Mesothelial cell of epicardium (in vitro differentiated cells): ENCODE measurements at regions not wholly inside any gene's neighbourhood (a gene's known extent, or its start where the extent isn't known, plus 50 kb on each side); places are given as distances from the start of the nearest gene placed in this dataset.
"Not testable (repeated sequence)": the region's sequence is repeated elsewhere in the genome, so short reads cannot be mapped to it uniquely, and the experiment has no call there.

ENCODE experiments used
- DNase-seq, 2 experiments: peaks; one replicate each; pipeline ENCODE4 v3.0.0; 2021; ENCODE audit warnings: low spot score in 2 of 2; ENCODE audit not compliant: unreplicated experiment in 2 of 2
- H3K27ac Mint-ChIP-seq: 2 replicates; pipeline ENCODE4 v1.8.0; 2021; ENCODE audit warnings: mixed read lengths
- H3K27me3 Mint-ChIP-seq: 2 replicates; pipeline ENCODE4 v1.8.0; 2021; ENCODE audit warnings: low read depth, mixed read lengths
- H3K36me3 Mint-ChIP-seq: 2 replicates; pipeline ENCODE4 v1.8.0; 2021; ENCODE audit warnings: mixed read lengths
- H3K4me1 Mint-ChIP-seq: 2 replicates; pipeline ENCODE4 v1.8.0; 2021; ENCODE audit warnings: mixed read lengths
- H3K4me3 Mint-ChIP-seq: 2 replicates; pipeline ENCODE4 v1.8.0; 2021; ENCODE audit warnings: mild to moderate bottlenecking, moderate library complexity, mixed read lengths
- H3K9me3 Mint-ChIP-seq: 2 replicates; pipeline ENCODE4 v1.8.0; 2021; ENCODE audit warnings: mixed read lengths
- CTCF ChIP-seq: fragments of 200-600 bp; sonication (generic); IDR thresholded peaks from one replicate; pipeline ENCODE4 v1.5.0; 2021; ENCODE audit warnings: antibody characterized with exemption; ENCODE audit not compliant: unreplicated experiment

- no peak overlapping the region for H3K4me3 Mint-ChIP-seq
- no peaks in the 10 kb centered on the region for H3K36me3 Mint-ChIP-seq
- no peaks in the 10 kb centered on the region for H3K4me1 Mint-ChIP-seq
- DNase-seq, result no peak
- no peak overlapping the region for H3K27ac Mint-ChIP-seq
- no peaks in the 10 kb centered on the region for H3K9me3 Mint-ChIP-seq
- H3K27me3 Mint-ChIP-seq, result peaks cover 10% of the 10 kb centered on the region
- no peak for TF ChIP-seq CTCF
These were observed 96.7 kb upstream of the PTPRG start for GRCh38 chr3:61464518-61465140.

- no peak for DNase-seq
- Mint-ChIP-seq H3K9me3 (peaks cover 4% of the 10 kb centered on the region), H3K27ac (no peak overlapping the region), H3K36me3 (no peaks in the 10 kb centered on the region), H3K4me3 (no peak overlapping the region), H3K4me1 (no peaks in the 10 kb centered on the region), H3K27me3 (peaks cover 12% of the 10 kb centered on the region)
- no peak for TF ChIP-seq CTCF
These were observed 95.0 kb upstream of the PTPRG start for GRCh38 chr3:61466357-61466756.

GRCh38 chr3:61483997-61484396 lies 77.4 kb upstream of the PTPRG start:
- DNase-seq, result no peak
- no peaks in the 10 kb centered on the region for H3K9me3 Mint-ChIP-seq
- H3K27me3 Mint-ChIP-seq, result no peaks in the 10 kb centered on the region

GRCh38 chr3:61493339-61493738 lies 68.0 kb upstream of the PTPRG start:
- H3K36me3 Mint-ChIP-seq, result no peaks in the 10 kb centered on the region
- H3K27me3 Mint-ChIP-seq, result no peaks in the 10 kb centered on the region
- no peak for TF ChIP-seq CTCF
- H3K27ac Mint-ChIP-seq, result no peak overlapping the region
- H3K4me3 Mint-ChIP-seq, result no peak overlapping the region
- no peaks in the 10 kb centered on the region for H3K4me1 Mint-ChIP-seq
- no peak for DNase-seq
- H3K9me3 Mint-ChIP-seq, result peaks cover 4% of the 10 kb centered on the region

More at GRCh38 chr3:61483997-61484396, 77.4 kb upstream of the PTPRG start:
- no peaks in the 10 kb centered on the region for H3K4me1 Mint-ChIP-seq
- H3K27ac Mint-ChIP-seq, result no peak overlapping the region
- H3K36me3 Mint-ChIP-seq, result no peaks in the 10 kb centered on the region
- TF ChIP-seq CTCF, result no peak
- no peak overlapping the region for H3K4me3 Mint-ChIP-seq

GRCh38 chr3:61494309-61494708 lies 67.1 kb upstream of the PTPRG start:
- not testable (repeated sequence) for H3K36me3 Mint-ChIP-seq

GRCh38 chr3:61497463-61497862 lies 63.9 kb upstream of the PTPRG start:
- TF ChIP-seq CTCF, result no peak
- Mint-ChIP-seq H3K4me3 (no peak overlapping the region), H3K4me1 (no peaks in the 10 kb centered on the region), H3K27ac (no peak overlapping the region), H3K9me3 (peaks cover 31% of the 10 kb centered on the region), H3K36me3 (no peaks in the 10 kb centered on the region), H3K27me3 (no peaks in the 10 kb centered on the region)
- no peak for DNase-seq

More at GRCh38 chr3:61494309-61494708, 67.1 kb upstream of the PTPRG start:
- H3K4me1 Mint-ChIP-seq, H3K9me3 Mint-ChIP-seq, DNase-seq, H3K27me3 Mint-ChIP-seq, H3K27ac Mint-ChIP-seq, H3K4me3 Mint-ChIP-seq: not testable (repeated sequence)
